ENCODE measurements at regions not wholly inside any gene's neighbourhood (a gene's known extent, or its start where the extent isn't known, plus 50 kb on each side); places are given as distances from the start of the nearest gene placed in this dataset.

GRCh38 chr4:120291541-120291940 lies 224.9 kb upstream of the MAD2L1 start:
- TF ChIP-seq CTCF (IDR thresholded peaks at IDR 0.05; ENCODE audit: poor library complexity, severe bottlenecking): no peak
- TF ChIP-seq MXI1 (conservative IDR thresholded peaks at IDR 0.05; ENCODE audit: poor library complexity, severe bottlenecking): no peak
- no peak for TF ChIP-seq POLR2AphosphoS5 (IDR thresholded peaks at IDR 0.05)
- no peak for TF ChIP-seq EZH2 (IDR thresholded peaks at IDR 0.05; ENCODE audit: borderline replicate concordance, insufficient read depth, low read length, poor library complexity, severe bottlenecking)
- no peak for TF ChIP-seq SMC3 (conservative IDR thresholded peaks at IDR 0.05; ENCODE audit: poor library complexity)
- TF ChIP-seq REST (IDR thresholded peaks at IDR 0.05; ENCODE audit: borderline replicate concordance): no peak
- TF ChIP-seq EP300 (conservative IDR thresholded peaks at IDR 0.05; ENCODE audit: poor library complexity, severe bottlenecking): no peak
